ENCODE measurements at regions not wholly inside any gene's neighbourhood (a gene's known extent, or its start where the extent isn't known, plus 50 kb on each side); places are given as distances from the start of the nearest gene placed in this dataset.

- no peaks in the 10 kb centered on the region for H3K9me3 ChIP-seq (ENCODE audit: control insufficient read depth, low read length)
- ATAC-seq, result no peak
- DNase-seq, result no peak
- intact Hi-C loops (cut with DNase I), result no loop called here
- H3K4me1 ChIP-seq (ENCODE audit: control insufficient read depth, insufficient read depth, low read length), result no peaks in the 10 kb centered on the region
- H3K4me3 ChIP-seq (ENCODE audit: low read length), result no peak overlapping the region
- 76% methylated on average over 4 of the region's 4 CpGs for WGBS
- no peak overlapping the region for H3K27ac ChIP-seq (ENCODE audit: low read length)
- H3K27me3 ChIP-seq (ENCODE audit: control insufficient read depth, insufficient read depth), result no peaks in the 10 kb centered on the region
Measured at GRCh38 chr9:78807286-78807685, 510.4 kb downstream of the PSAT1 start.

- Histone ChIP-seq H3K27me3 (ENCODE audit: control insufficient read depth, insufficient read depth) (no peaks in the 10 kb centered on the region), H3K9me3 (ENCODE audit: control insufficient read depth, low read length) (no peaks in the 10 kb centered on the region), H3K4me1 (ENCODE audit: control insufficient read depth, insufficient read depth, low read length) (no peaks in the 10 kb centered on the region), H3K4me3 (ENCODE audit: low read length) (no peak overlapping the region), H3K27ac (ENCODE audit: low read length) (no peak overlapping the region)
- no peak for ATAC-seq
- 70% methylated on average over 3 of the region's 3 CpGs for WGBS
- no peak for DNase-seq
- intact Hi-C loops (cut with DNase I), result no loop called here
Measured at GRCh38 chr9:78808048-78808447, 511.1 kb downstream of the PSAT1 start.

- ATAC-seq (no peak), DNase-seq (no peak)
- H3K27ac ChIP-seq (ENCODE audit: low read length), result no peak overlapping the region
- H3K9me3 ChIP-seq (ENCODE audit: control insufficient read depth, low read length), result no peaks in the 10 kb centered on the region
- H3K27me3 ChIP-seq (ENCODE audit: control insufficient read depth, insufficient read depth), result no peaks in the 10 kb centered on the region
- WGBS, result 77% methylated on average over 10 of the region's 10 CpGs
- intact Hi-C loops (cut with DNase I), result no loop called here
- H3K4me3 ChIP-seq (ENCODE audit: low read length), result no peak overlapping the region
- no peaks in the 10 kb centered on the region for H3K4me1 ChIP-seq (ENCODE audit: control insufficient read depth, insufficient read depth, low read length)
Measured at GRCh38 chr9:78811622-78812276, 514.8 kb downstream of the PSAT1 start.

GRCh38 chr9:78812665-78813064 lies 515.7 kb downstream of the PSAT1 start:
- Histone ChIP-seq H3K4me3 (ENCODE audit: low read length) (no peak overlapping the region), H3K9me3 (ENCODE audit: control insufficient read depth, low read length) (no peaks in the 10 kb centered on the region), H3K27ac (ENCODE audit: low read length) (no peak overlapping the region), H3K27me3 (ENCODE audit: control insufficient read depth, insufficient read depth) (no peaks in the 10 kb centered on the region), H3K4me1 (ENCODE audit: control insufficient read depth, insufficient read depth, low read length) (no peaks in the 10 kb centered on the region)
- WGBS, result 75% methylated on average over 3 of the region's 3 CpGs
- intact Hi-C loops (cut with DNase I), result no loop called here
- DNase-seq (no peak), ATAC-seq (no peak)

- Histone ChIP-seq H3K27ac (ENCODE audit: low read length) (no peak overlapping the region), H3K4me1 (ENCODE audit: control insufficient read depth, insufficient read depth, low read length) (no peaks in the 10 kb centered on the region), H3K9me3 (ENCODE audit: control insufficient read depth, low read length) (no peaks in the 10 kb centered on the region), H3K4me3 (ENCODE audit: low read length) (no peak overlapping the region), H3K27me3 (ENCODE audit: control insufficient read depth, insufficient read depth) (no peaks in the 10 kb centered on the region)
- ATAC-seq (no peak), DNase-seq (no peak)
- intact Hi-C loops (cut with DNase I), result no loop called here
- 85% methylated on average over 15 of the region's 15 CpGs for WGBS
Measured at GRCh38 chr9:78813602-78814180, 516.8 kb downstream of the PSAT1 start.

GRCh38 chr9:78821126-78821822 lies 524.3 kb downstream of the PSAT1 start:
- 49% methylated on average over 9 of the region's 9 CpGs for WGBS
- Histone ChIP-seq H3K4me3 (ENCODE audit: low read length) (no peak overlapping the region), H3K27ac (ENCODE audit: low read length) (no peak overlapping the region), H3K9me3 (ENCODE audit: control insufficient read depth, low read length) (no peaks in the 10 kb centered on the region), H3K27me3 (ENCODE audit: control insufficient read depth, insufficient read depth) (no peaks in the 10 kb centered on the region), H3K4me1 (ENCODE audit: control insufficient read depth, insufficient read depth, low read length) (no peaks in the 10 kb centered on the region)
- no peak for DNase-seq
- intact Hi-C loops (cut with DNase I), result no loop called here
- ATAC-seq, result no peak

GRCh38 chr9:78826527-78826926 lies 529.6 kb downstream of the PSAT1 start:
- Histone ChIP-seq H3K4me3 (ENCODE audit: low read length) (no peak overlapping the region), H3K27me3 (ENCODE audit: control insufficient read depth, insufficient read depth) (no peaks in the 10 kb centered on the region), H3K4me1 (ENCODE audit: control insufficient read depth, insufficient read depth, low read length) (no peaks in the 10 kb centered on the region), H3K27ac (ENCODE audit: low read length) (no peak overlapping the region), H3K9me3 (ENCODE audit: control insufficient read depth, low read length) (no peaks in the 10 kb centered on the region)
- 76% methylated on average over 3 of the region's 3 CpGs for WGBS
- ATAC-seq (no peak), DNase-seq (no peak)
- intact Hi-C loops (cut with DNase I), result no loop called here

- Histone ChIP-seq H3K27ac (ENCODE audit: low read length) (no peak overlapping the region), H3K27me3 (ENCODE audit: control insufficient read depth, insufficient read depth) (no peaks in the 10 kb centered on the region), H3K4me3 (ENCODE audit: low read length) (no peak overlapping the region), H3K9me3 (ENCODE audit: control insufficient read depth, low read length) (no peaks in the 10 kb centered on the region), H3K4me1 (ENCODE audit: control insufficient read depth, insufficient read depth, low read length) (no peaks in the 10 kb centered on the region)
- ATAC-seq (no peak), DNase-seq (no peak)
- intact Hi-C loops (cut with DNase I), result no loop called here
- 82% methylated on average over 6 of the region's 6 CpGs for WGBS
Measured at GRCh38 chr9:78828521-78828920, 531.6 kb downstream of the PSAT1 start.

- Histone ChIP-seq H3K9me3 (ENCODE audit: control insufficient read depth, low read length) (no peaks in the 10 kb centered on the region), H3K27ac (ENCODE audit: low read length) (no peak overlapping the region), H3K27me3 (ENCODE audit: control insufficient read depth, insufficient read depth) (no peaks in the 10 kb centered on the region), H3K4me3 (ENCODE audit: low read length) (no peak overlapping the region), H3K4me1 (ENCODE audit: control insufficient read depth, insufficient read depth, low read length) (no peaks in the 10 kb centered on the region)
- intact Hi-C loops (cut with DNase I), result no loop called here
- 89% methylated on average over 1 of the region's 1 CpG for WGBS
- DNase-seq, result no peak
- ATAC-seq, result no peak
Measured at GRCh38 chr9:78830301-78830700, 533.4 kb downstream of the PSAT1 start.

- DNase-seq, result no peak
- no peak overlapping the region for H3K4me3 ChIP-seq (ENCODE audit: low read length)
- intact Hi-C loops (cut with DNase I), result no loop called here
- H3K4me1 ChIP-seq (ENCODE audit: control insufficient read depth, insufficient read depth, low read length), result no peaks in the 10 kb centered on the region
- no peaks in the 10 kb centered on the region for H3K27me3 ChIP-seq (ENCODE audit: control insufficient read depth, insufficient read depth)
- no peak for ATAC-seq
- H3K9me3 ChIP-seq (ENCODE audit: control insufficient read depth, low read length), result no peaks in the 10 kb centered on the region
- 23% methylated on average over 1 of the region's 1 CpG for WGBS
- H3K27ac ChIP-seq (ENCODE audit: low read length), result no peak overlapping the region
Measured at GRCh38 chr9:78831726-78832125, 534.8 kb downstream of the PSAT1 start.

- no peak for DNase-seq
- H3K4me1 ChIP-seq (ENCODE audit: control insufficient read depth, insufficient read depth, low read length), result no peaks in the 10 kb centered on the region
- H3K27ac ChIP-seq (ENCODE audit: low read length), result no peak overlapping the region
- no peak overlapping the region for H3K4me3 ChIP-seq (ENCODE audit: low read length)
- WGBS, result 82% methylated on average over 5 of the region's 5 CpGs
- no peaks in the 10 kb centered on the region for H3K9me3 ChIP-seq (ENCODE audit: control insufficient read depth, low read length)
- H3K27me3 ChIP-seq (ENCODE audit: control insufficient read depth, insufficient read depth), result no peaks in the 10 kb centered on the region
- intact Hi-C loops (cut with DNase I), result no loop called here
- ATAC-seq, result no peak
Measured at GRCh38 chr9:78835928-78836450, 539.1 kb downstream of the PSAT1 start.
